Stimulated activated CD8-positive, alpha-beta memory T cell treated with anti-CD3 and anti-CD28 coated beads, Interleukin-15, amount 100 ng/mL, for 4 hours (primary cell): ENCODE measurements at regions not wholly inside any gene's neighbourhood (a gene's known extent, or its start where the extent isn't known, plus 50 kb on each side); places are given as distances from the start of the nearest gene placed in this dataset.

Experiments used
- DNase-seq, 2 donors: peaks; one replicate each; pipeline ENCODE4 v3.0.0-alpha.2; 2020; ENCODE audit warnings: low read depth in 2 of 2

- DNase-seq: no peak
Measured at GRCh38 chr1:38258085-38258627, 211.6 kb upstream of the POU3F1 start.

- no peak for DNase-seq
Measured at GRCh38 chr1:38257374-38257773, 210.8 kb upstream of the POU3F1 start.

GRCh38 chr1:38256072-38256471 is 209.5 kb upstream of the POU3F1 start:
- no peak for DNase-seq

- DNase-seq: no peak
Measured at GRCh38 chr1:38253314-38253713, 206.7 kb upstream of the POU3F1 start.

GRCh38 chr1:38250356-38250755 is 203.8 kb upstream of the POU3F1 start:
- DNase-seq: no peak

GRCh38 chr1:38249001-38249400 is 202.4 kb upstream of the POU3F1 start:
- DNase-seq: no peak

GRCh38 chr1:38246955-38247952 is 200.7 kb upstream of the POU3F1 start:
- no peak for DNase-seq

GRCh38 chr1:38244218-38244845 is 197.7 kb upstream of the POU3F1 start:
- DNase-seq: no peak

- no peak for DNase-seq
Measured at GRCh38 chr1:38243106-38243505, 196.5 kb upstream of the POU3F1 start.

- DNase-seq: no peak
Measured at GRCh38 chr1:38242506-38242905, 195.9 kb upstream of the POU3F1 start.

GRCh38 chr1:38241594-38242334 is 195.2 kb upstream of the POU3F1 start:
- DNase-seq: no peak

- DNase-seq: no peak
Measured at GRCh38 chr1:38240618-38241017, 194.0 kb upstream of the POU3F1 start.

- DNase-seq: no peak
Measured at GRCh38 chr1:38239258-38239835, 192.8 kb upstream of the POU3F1 start.

- no peak for DNase-seq
Measured at GRCh38 chr1:38238294-38238693, 191.7 kb upstream of the POU3F1 start.

- no peak for DNase-seq
Measured at GRCh38 chr1:38235705-38236104, 189.1 kb upstream of the POU3F1 start.

GRCh38 chr1:38231941-38232340 is 185.3 kb upstream of the POU3F1 start:
- no peak for DNase-seq

GRCh38 chr1:38228718-38229117 is 182.1 kb upstream of the POU3F1 start:
- no peak for DNase-seq

- no peak for DNase-seq
Measured at GRCh38 chr1:38225745-38226144, 179.2 kb upstream of the POU3F1 start.

GRCh38 chr1:38223391-38223790 is 176.8 kb upstream of the POU3F1 start:
- no peak for DNase-seq

- DNase-seq: no peak
Measured at GRCh38 chr1:38222891-38223290, 176.3 kb upstream of the POU3F1 start.

GRCh38 chr1:38221006-38221649 is 174.5 kb upstream of the POU3F1 start:
- DNase-seq: no peak
